B cell (primary cell): ENCODE measurements at regions not wholly inside any gene's neighbourhood (a gene's known extent, or its start where the extent isn't known, plus 50 kb on each side); places are given as distances from the start of the nearest gene placed in this dataset.

Experiments used
- ATAC-seq: fragments of 200-7000 bp; cut with Tn5 transposase; one replicate; pipeline ENCODE4 v1.10.0; 2021; ENCODE audit warnings: low read depth, mild to moderate bottlenecking, moderate number of reproducible peaks, moderate library complexity
- CTCF ChIA-PET: fragments of 350-600 bp; sonication (Branson Sonifier 250); formaldehyde crosslinking; loops from one replicate; lab custom pipeline; 2021; ENCODE audit warnings: antibody characterized with exemption, inconsistent platforms; lab: Charles Lee
- POLR2A ChIA-PET: fragments of 350-600 bp; sonication (Branson Sonifier 250); formaldehyde crosslinking; loops from one replicate; lab custom pipeline; 2021; ENCODE audit warnings: antibody characterized with exemption; lab: Charles Lee
- DNase-seq: peaks from one replicate; pipeline ENCODE4 v3.0.0; 2013
- H2AFZ ChIP-seq: 2 replicates; pipeline ENCODE4 v1.6.1; 2012; ENCODE audit warnings: mild to moderate bottlenecking, low read depth, low read length; ENCODE audit not compliant: insufficient read depth, poor library complexity, severe bottlenecking
- H3K27ac ChIP-seq, 2 donors: 1 replicate in 1 of 2; 2 replicates in 1 of 2; pipeline ENCODE4 v1.5.1; 2012 to 2013; ENCODE audit warnings: low read length in 2 of 2, mild to moderate bottlenecking in 2 of 2, moderate library complexity in 1 of 2
- H3K27me3 ChIP-seq, 4 experiments: fragments of 200-600 bp in 1 of 4; sonication (generic) in 1 of 4; replicated peaks in 1 of 4; 1 replicate in 2 of 4; 2 replicates in 2 of 4; pipeline versions ENCODE4 v1.6.1 to v1.7.0; 2013 to 2016; ENCODE audit warnings: low read length in 3 of 4, mild to moderate bottlenecking in 2 of 4, mixed read lengths in 1 of 4, moderate library complexity in 1 of 4; ENCODE audit not compliant: insufficient read depth in 4 of 4, control insufficient read depth in 3 of 4; ENCODE audit errors: control extremely low read depth in 1 of 4
- H3K36me3 ChIP-seq, 2 experiments: replicated peaks in 1 of 2; 1 replicate in 1 of 2; 2 replicates in 1 of 2; pipeline versions ENCODE4 v1.6.1 to v1.7.1; 2013; ENCODE audit warnings: low read length in 1 of 2; ENCODE audit not compliant: insufficient read depth in 2 of 2, control insufficient read depth in 1 of 2; ENCODE audit errors: control extremely low read depth in 1 of 2, extremely low read depth in 1 of 2
- H3K4me1 ChIP-seq, 2 donors: fragments of 200-600 bp in 1 of 2; sonication (generic) in 1 of 2; 1 replicate in 1 of 2; 2 replicates in 1 of 2; pipeline versions ENCODE4 v1.5.1 to v1.6.1; 2013 to 2017; ENCODE audit warnings: low read length in 2 of 2; ENCODE audit not compliant: control insufficient read depth in 2 of 2, insufficient read depth in 2 of 2
- H3K4me2 ChIP-seq: replicated peaks from 2 replicates; pipeline ENCODE3; 2012; ENCODE audit warnings: mild to moderate bottlenecking, low read depth, low read length; ENCODE audit not compliant: poor library complexity, severe bottlenecking
- H3K4me3 ChIP-seq, 5 experiments: fragments of 200-600 bp in 1 of 5; sonication (generic) in 1 of 5; 1 replicate in 3 of 5; 2 replicates in 2 of 5; pipeline versions ENCODE4 v1.5.1 to v1.7.0; 2011 to 2016; ENCODE audit warnings: low read length in 4 of 5, mild to moderate bottlenecking in 4 of 5, low read depth in 2 of 5, control low read depth in 1 of 5, moderate library complexity in 1 of 5; ENCODE audit not compliant: insufficient read depth in 1 of 5; ENCODE audit errors: control extremely low read depth in 1 of 5, extremely low read depth in 1 of 5
- H3K79me2 ChIP-seq: fragments of 200-600 bp; sonication (generic); one replicate; pipeline ENCODE4 v1.6.0; 2016; ENCODE audit warnings: low read length; ENCODE audit not compliant: control insufficient read depth, insufficient read depth
- H3K9ac ChIP-seq: fragments of 200-600 bp; sonication (generic); 2 replicates; pipeline ENCODE4 v1.6.1; 2017; ENCODE audit warnings: mild to moderate bottlenecking, low read length, moderate library complexity
- H3K9me3 ChIP-seq, 3 donors: one replicate each; pipeline versions ENCODE4 v1.6.1 to v1.7.1; 2013; ENCODE audit warnings: low read length in 2 of 3; ENCODE audit not compliant: control insufficient read depth in 2 of 3, insufficient read depth in 1 of 3; ENCODE audit errors: control extremely low read depth in 1 of 3
- H4K20me1 ChIP-seq: 2 replicates; pipeline ENCODE4 v1.6.0; 2012; ENCODE audit warnings: mild to moderate bottlenecking, low read length; ENCODE audit not compliant: insufficient read depth, control insufficient read depth, poor library complexity, severe bottlenecking
- H3K27ac Mint-ChIP-seq: one replicate; pipeline ENCODE4 v1.8.0; 2021; ENCODE audit warnings: mixed read lengths
- H3K27me3 Mint-ChIP-seq: one replicate; pipeline ENCODE4 v1.8.0; 2021; ENCODE audit warnings: mixed read lengths
- H3K4me1 Mint-ChIP-seq: one replicate; pipeline ENCODE4 v1.8.0; 2021; ENCODE audit warnings: mixed read lengths
- H3K4me3 Mint-ChIP-seq: one replicate; pipeline ENCODE4 v1.8.0; 2021; ENCODE audit warnings: mixed read lengths
- H3K9me3 Mint-ChIP-seq: one replicate; pipeline ENCODE4 v1.8.0; 2022; ENCODE audit warnings: mixed read lengths; ENCODE audit not compliant: insufficient read depth
- EZH2 ChIP-seq: IDR thresholded peaks from 2 replicates; pipeline ENCODE4 v1.6.1; 2012; ENCODE audit warnings: borderline replicate concordance, low read depth, mild to moderate bottlenecking, moderate library complexity, low read length; ENCODE audit not compliant: insufficient read depth, poor library complexity, severe bottlenecking
- WGBS: methylation state at CpG from one replicate; pipeline ENCODE4 v1.1.5; 2013; ENCODE audit warnings: missing lambda C conversion rate; ENCODE audit not compliant: insufficient coverage; 5-methylcytosine and 5-hydroxymethylcytosine counted together
- intact Hi-C: fragments of 100-400 bp; cut with micrococcal nuclease; formaldehyde crosslinking; loops from one replicate; pipeline ENCODE4 v1.10.0; 2022
- TF ChIP-seq, protein P1 (sequence below): fragments of 200-600 bp; IDR thresholded peaks from one replicate; pipeline ENCODE4 v1.8.0; 2022; ENCODE audit warnings: antibody characterized with exemption, mild to moderate bottlenecking

DNA sequence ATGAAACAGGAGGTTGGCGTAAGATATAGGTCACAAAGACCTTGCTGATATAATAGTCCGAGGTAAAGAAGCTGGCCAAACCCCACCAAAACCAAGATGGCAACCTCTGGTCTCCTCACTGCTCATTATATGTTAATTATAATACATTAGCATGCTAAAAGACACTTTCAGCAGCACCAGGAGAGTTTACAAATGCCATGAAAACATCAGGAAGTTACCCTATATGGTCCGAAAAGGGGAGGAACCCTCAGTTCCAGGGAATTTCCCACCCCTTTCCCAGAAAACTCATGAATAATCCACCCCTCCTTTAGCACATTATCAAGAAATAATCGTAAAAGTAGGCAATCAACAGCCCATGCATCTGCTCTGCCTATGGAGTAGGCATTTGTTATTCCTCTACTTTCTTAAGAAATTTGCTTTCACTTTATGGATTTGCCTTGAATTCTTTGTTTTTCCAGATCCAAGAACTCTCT is 923.4 kb downstream of the QKI start:
- ATAC-seq (no peak), DNase-seq (no peak)
- no peak overlapping the region for H3K4me3 ChIP-seq
- H3K27me3 ChIP-seq = no peaks in the 10 kb centered on the region
- no peak for TF ChIP-seq EZH2
- TF ChIP-seq, protein P1, sequence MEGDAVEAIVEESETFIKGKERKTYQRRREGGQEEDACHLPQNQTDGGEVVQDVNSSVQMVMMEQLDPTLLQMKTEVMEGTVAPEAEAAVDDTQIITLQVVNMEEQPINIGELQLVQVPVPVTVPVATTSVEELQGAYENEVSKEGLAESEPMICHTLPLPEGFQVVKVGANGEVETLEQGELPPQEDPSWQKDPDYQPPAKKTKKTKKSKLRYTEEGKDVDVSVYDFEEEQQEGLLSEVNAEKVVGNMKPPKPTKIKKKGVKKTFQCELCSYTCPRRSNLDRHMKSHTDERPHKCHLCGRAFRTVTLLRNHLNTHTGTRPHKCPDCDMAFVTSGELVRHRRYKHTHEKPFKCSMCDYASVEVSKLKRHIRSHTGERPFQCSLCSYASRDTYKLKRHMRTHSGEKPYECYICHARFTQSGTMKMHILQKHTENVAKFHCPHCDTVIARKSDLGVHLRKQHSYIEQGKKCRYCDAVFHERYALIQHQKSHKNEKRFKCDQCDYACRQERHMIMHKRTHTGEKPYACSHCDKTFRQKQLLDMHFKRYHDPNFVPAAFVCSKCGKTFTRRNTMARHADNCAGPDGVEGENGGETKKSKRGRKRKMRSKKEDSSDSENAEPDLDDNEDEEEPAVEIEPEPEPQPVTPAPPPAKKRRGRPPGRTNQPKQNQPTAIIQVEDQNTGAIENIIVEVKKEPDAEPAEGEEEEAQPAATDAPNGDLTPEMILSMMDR = no peak
- no peak overlapping the region for H3K4me2 ChIP-seq
- H4K20me1 ChIP-seq = no peaks in the 10 kb centered on the region
- no peaks in the 10 kb centered on the region for H3K4me1 ChIP-seq
- no peak overlapping the region for H3K4me3 Mint-ChIP-seq
- H3K9ac ChIP-seq = no peak overlapping the region
- CTCF ChIA-PET = no interaction called here
- no peak overlapping the region for H2AFZ ChIP-seq
- H3K9me3 Mint-ChIP-seq = no peaks in the 10 kb centered on the region
- 89% methylated on average over 1 of the region's 4 CpGs for WGBS
- H3K9me3 ChIP-seq = peaks cover 0 to 15% (median 0%) of the 10 kb centered on the region in 3 donors
- H3K36me3 ChIP-seq = no peaks in the 10 kb centered on the region
- H3K27me3 Mint-ChIP-seq = no peaks in the 10 kb centered on the region
- H3K4me1 Mint-ChIP-seq = no peaks in the 10 kb centered on the region
- POLR2A ChIA-PET = no interaction called here
- H3K79me2 ChIP-seq = no peaks in the 10 kb centered on the region
- no peak overlapping the region for H3K27ac ChIP-seq
- intact Hi-C loops = no loop called here
- H3K27ac Mint-ChIP-seq = no peak overlapping the region

DNA sequence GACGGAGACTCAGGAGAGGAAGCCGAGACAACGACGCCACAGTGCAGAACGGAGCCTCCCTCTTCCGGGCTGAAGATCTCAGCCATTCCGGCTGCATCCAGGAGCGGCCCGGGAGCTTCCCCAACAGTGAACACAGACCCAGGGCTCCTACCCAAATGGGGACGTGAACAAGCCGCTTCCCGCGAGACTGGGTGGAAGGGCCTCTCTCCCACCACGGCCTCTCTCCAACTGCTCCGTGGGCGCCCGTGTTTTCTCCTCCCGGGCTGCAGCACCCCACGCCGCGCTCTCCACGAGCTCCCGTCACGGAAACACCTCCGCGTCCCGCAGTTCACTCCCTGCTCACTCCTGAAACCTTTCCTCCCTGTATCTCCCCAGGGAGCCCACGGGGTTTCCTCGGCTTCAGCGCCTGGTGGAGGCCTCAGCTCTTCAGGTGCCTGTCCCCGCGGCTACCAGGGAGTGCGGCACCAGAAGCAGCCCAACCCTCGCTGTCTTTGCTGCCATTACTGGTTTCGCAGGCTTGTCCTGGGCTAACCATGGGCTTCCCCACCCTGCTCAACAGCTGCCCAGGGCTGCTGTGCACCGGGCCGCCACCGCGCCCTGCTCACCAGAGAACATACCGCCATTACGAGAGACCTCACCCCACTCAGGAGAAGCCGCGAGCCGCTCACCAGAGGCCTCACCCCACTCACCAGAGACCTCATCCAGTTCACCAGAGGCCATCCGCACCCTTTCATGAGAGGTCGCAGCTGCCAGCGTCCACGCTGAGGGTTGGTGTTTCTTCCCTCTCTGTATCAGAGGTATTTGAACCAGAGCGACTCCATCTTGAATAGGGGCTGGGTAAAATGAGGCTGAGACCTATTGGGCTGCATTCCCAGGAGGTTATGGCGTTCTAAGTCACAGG is 922.8 kb downstream of the QKI start:
- Histone ChIP-seq H3K27ac (no peak overlapping the region), H3K4me1 (no peaks in the 10 kb centered on the region), H3K4me2 (no peak overlapping the region), H3K9ac (no peak overlapping the region), H3K27me3 (no peaks in the 10 kb centered on the region), H3K4me3 (no peak overlapping the region), H3K9me3 (peaks cover 0 to 15% (median 0%) of the 10 kb centered on the region in 3 donors), H4K20me1 (no peaks in the 10 kb centered on the region), H3K79me2 (no peaks in the 10 kb centered on the region), H2AFZ (no peak overlapping the region), H3K36me3 (no peaks in the 10 kb centered on the region)
- Mint-ChIP-seq H3K27me3 (no peaks in the 10 kb centered on the region), H3K27ac (no peak overlapping the region), H3K4me1 (no peaks in the 10 kb centered on the region), H3K4me3 (no peak overlapping the region), H3K9me3 (no peaks in the 10 kb centered on the region)
- ATAC-seq (no peak), DNase-seq (no peak)
- CTCF ChIA-PET = no interaction called here
- POLR2A ChIA-PET = no interaction called here
- intact Hi-C loops = no loop called here
- WGBS = 95% methylated on average over 42 of the region's 50 CpGs
- TF ChIP-seq EZH2 = no peak
- TF ChIP-seq, protein P1 = no peak
